ENCODE measurements at regions not wholly inside any gene's neighbourhood (a gene's known extent, or its start where the extent isn't known, plus 50 kb on each side); places are given as distances from the start of the nearest gene placed in this dataset.

- peaks cover 37% of the 10 kb centered on the region for H3K9me3 Mint-ChIP-seq (ENCODE audit: unreplicated experiment)
These were observed 274.5 kb upstream of the C1orf174 start for GRCh38 chr1:4174291-4175200.

GRCh38 chr1:4175566-4176405, 275.7 kb upstream of the C1orf174 start:
- H3K9me3 Mint-ChIP-seq (ENCODE audit: unreplicated experiment), result peaks cover 36% of the 10 kb centered on the region
- H3K27me3 Mint-ChIP-seq (ENCODE audit: insufficient read depth, unreplicated experiment), result no peaks in the 10 kb centered on the region
- H3K4me3 Mint-ChIP-seq (ENCODE audit: unreplicated experiment), result no peak overlapping the region
- no peak for TF ChIP-seq CTCF (IDR thresholded peaks at IDR 0.05; ENCODE audit: unreplicated experiment)
- H3K4me1 Mint-ChIP-seq (ENCODE audit: insufficient read depth, unreplicated experiment), result no peaks in the 10 kb centered on the region
- intact Hi-C loops (cut with micrococcal nuclease), result no loop called here
- POLR2A ChIA-PET, result no interaction called here
- H3K27ac Mint-ChIP-seq (ENCODE audit: low read depth, unreplicated experiment), result no peak overlapping the region
- H3K36me3 Mint-ChIP-seq (ENCODE audit: insufficient read depth, unreplicated experiment), result no peaks in the 10 kb centered on the region
- BruUV-seq (replicated peaks), result no TSS peak
- CTCF ChIA-PET, result no interaction called here
- no peak for DNase-seq (ENCODE audit: unreplicated experiment)

More at GRCh38 chr1:4174291-4175200, 274.5 kb upstream of the C1orf174 start:
- intact Hi-C loops (cut with micrococcal nuclease), result no loop called here
- Mint-ChIP-seq H3K27me3 (ENCODE audit: insufficient read depth, unreplicated experiment) (no peaks in the 10 kb centered on the region), H3K27ac (ENCODE audit: low read depth, unreplicated experiment) (no peak overlapping the region), H3K36me3 (ENCODE audit: insufficient read depth, unreplicated experiment) (no peaks in the 10 kb centered on the region), H3K4me3 (ENCODE audit: unreplicated experiment) (no peak overlapping the region), H3K4me1 (ENCODE audit: insufficient read depth, unreplicated experiment) (no peaks in the 10 kb centered on the region)
- POLR2A ChIA-PET, result no interaction called here
- CTCF ChIA-PET, result no interaction called here
- BruUV-seq (replicated peaks), result no TSS peak
- no peak for DNase-seq (ENCODE audit: unreplicated experiment)
- TF ChIP-seq CTCF (IDR thresholded peaks at IDR 0.05; ENCODE audit: unreplicated experiment), result no peak

- no peak for TF ChIP-seq CTCF (IDR thresholded peaks at IDR 0.05; ENCODE audit: unreplicated experiment)
- Mint-ChIP-seq H3K4me1 (ENCODE audit: insufficient read depth, unreplicated experiment) (no peaks in the 10 kb centered on the region), H3K9me3 (ENCODE audit: unreplicated experiment) (peaks cover 27% of the 10 kb centered on the region), H3K4me3 (ENCODE audit: unreplicated experiment) (no peak overlapping the region), H3K27ac (ENCODE audit: low read depth, unreplicated experiment) (no peak overlapping the region), H3K36me3 (ENCODE audit: insufficient read depth, unreplicated experiment) (no peaks in the 10 kb centered on the region), H3K27me3 (ENCODE audit: insufficient read depth, unreplicated experiment) (no peaks in the 10 kb centered on the region)
- DNase-seq (ENCODE audit: unreplicated experiment), result no peak
- POLR2A ChIA-PET, result no interaction called here
- no TSS peak for BruUV-seq (replicated peaks)
- CTCF ChIA-PET, result no interaction called here
- intact Hi-C loops (cut with micrococcal nuclease), result no loop called here
These were observed 276.8 kb upstream of the C1orf174 start for GRCh38 chr1:4176841-4177240.

GRCh38 chr1:4177425-4178150, 277.5 kb upstream of the C1orf174 start:
- Mint-ChIP-seq H3K4me3 (ENCODE audit: unreplicated experiment) (no peak overlapping the region), H3K27ac (ENCODE audit: low read depth, unreplicated experiment) (no peak overlapping the region), H3K9me3 (ENCODE audit: unreplicated experiment) (peaks cover 27% of the 10 kb centered on the region), H3K36me3 (ENCODE audit: insufficient read depth, unreplicated experiment) (no peaks in the 10 kb centered on the region), H3K27me3 (ENCODE audit: insufficient read depth, unreplicated experiment) (no peaks in the 10 kb centered on the region), H3K4me1 (ENCODE audit: insufficient read depth, unreplicated experiment) (no peaks in the 10 kb centered on the region)
- no peak for TF ChIP-seq CTCF (IDR thresholded peaks at IDR 0.05; ENCODE audit: unreplicated experiment)
- no TSS peak for BruUV-seq (replicated peaks)
- no peak for DNase-seq (ENCODE audit: unreplicated experiment)
- intact Hi-C loops (cut with micrococcal nuclease), result no loop called here
- POLR2A ChIA-PET, result no interaction called here
- CTCF ChIA-PET, result no interaction called here

Data from MCF 10A (cell line).